AG09309 (cell line): ENCODE measurements at regions not wholly inside any gene's neighbourhood (a gene's known extent, or its start where the extent isn't known, plus 50 kb on each side); places are given as distances from the start of the nearest gene placed in this dataset.

Experiments
- DNase-seq: peaks from one replicate; pipeline ENCODE4 v3.0.0-alpha.2; 2010; ENCODE audit warnings: low read depth
- H3K4me3 ChIP-seq: 2 replicates; pipeline ENCODE4 v1.5.1; 2011; ENCODE audit warnings: mild to moderate bottlenecking, low read depth, low read length, moderate library complexity; ENCODE audit not compliant: control insufficient read depth
- CTCF ChIP-seq: IDR thresholded peaks from 2 replicates; pipeline ENCODE4 v1.5.1; 2011; ENCODE audit warnings: mild to moderate bottlenecking, low read depth, low read length, inconsistent platforms; ENCODE audit not compliant: insufficient read depth, control insufficient read depth; ENCODE audit errors: missing control alignments

GRCh38 chr2:222783592-222783991 is 77.2 kb upstream of the ACSL3 start:
- DNase-seq: no peak
- no peak overlapping the region for H3K4me3 ChIP-seq
- TF ChIP-seq CTCF: no peak

GRCh38 chr2:222790932-222791331 is 69.9 kb upstream of the ACSL3 start:
- no peak for DNase-seq
- H3K4me3 ChIP-seq: no peak overlapping the region
- TF ChIP-seq CTCF: no peak

- no peak overlapping the region for H3K4me3 ChIP-seq
- DNase-seq: no peak
- TF ChIP-seq CTCF: no peak
Observed at GRCh38 chr2:222792001-222792611, 68.7 kb upstream of the ACSL3 start.

GRCh38 chr2:222794585-222795449 is 66.0 kb upstream of the ACSL3 start:
- no peak for TF ChIP-seq CTCF
- H3K4me3 ChIP-seq: no peak overlapping the region
- no peak for DNase-seq

GRCh38 chr2:222795450-222796357 is 65.1 kb upstream of the ACSL3 start:
- H3K4me3 ChIP-seq: no peak overlapping the region
- no peak for TF ChIP-seq CTCF
- no peak for DNase-seq

GRCh38 chr2:222796413-222797103 is 64.3 kb upstream of the ACSL3 start:
- DNase-seq: no peak
- no peak for TF ChIP-seq CTCF
- no peak overlapping the region for H3K4me3 ChIP-seq
